DMS53 treated with DMSO at 0.1 percent for 48 hours (cell line): ENCODE measurements at regions not wholly inside any gene's neighbourhood (a gene's known extent, or its start where the extent isn't known, plus 50 kb on each side); places are given as distances from the start of the nearest gene placed in this dataset.

Source experiments
- DNase-seq: peaks from one replicate; lab custom pipeline; 2025; ENCODE audit not compliant: unreplicated experiment; lab: John Stamatoyannopoulos, UW

GRCh38 chr13:24075137-24075975 lies 85.2 kb upstream of the SPATA13 start:
- DNase-seq = peak; percentile 73

- DNase-seq = peak; percentile 82
These were observed 84.4 kb upstream of the SPATA13 start for GRCh38 chr13:24076109-24076508.

- DNase-seq = peak; percentile 25
These were observed 83.9 kb upstream of the SPATA13 start for GRCh38 chr13:24076636-24077035.

GRCh38 chr13:24080134-24080533 lies 80.4 kb upstream of the SPATA13 start:
- no peak for DNase-seq

- DNase-seq = no peak
These were observed 79.1 kb upstream of the SPATA13 start for GRCh38 chr13:24081387-24081786.

GRCh38 chr13:24083141-24083540 lies 77.4 kb upstream of the SPATA13 start:
- no peak for DNase-seq

- no peak for DNase-seq
These were observed 76.6 kb upstream of the SPATA13 start for GRCh38 chr13:24083722-24084421.

- peak; percentile 19 for DNase-seq
These were observed 74.9 kb upstream of the SPATA13 start for GRCh38 chr13:24085662-24086061.

GRCh38 chr13:24086642-24087041 lies 73.9 kb upstream of the SPATA13 start:
- DNase-seq = no peak

- DNase-seq = no peak
These were observed 72.8 kb upstream of the SPATA13 start for GRCh38 chr13:24087605-24088225.

GRCh38 chr13:24090049-24090448 lies 70.5 kb upstream of the SPATA13 start:
- DNase-seq = no peak

GRCh38 chr13:24091080-24091479 lies 69.4 kb upstream of the SPATA13 start:
- no peak for DNase-seq

GRCh38 chr13:24092108-24092507 lies 68.4 kb upstream of the SPATA13 start:
- no peak for DNase-seq

- no peak for DNase-seq
These were observed 67.5 kb upstream of the SPATA13 start for GRCh38 chr13:24093047-24093446.

GRCh38 chr13:24096659-24097058 lies 63.9 kb upstream of the SPATA13 start:
- DNase-seq = no peak

- no peak for DNase-seq
These were observed 63.5 kb upstream of the SPATA13 start for GRCh38 chr13:24097064-24097463.

GRCh38 chr13:24097667-24098066 lies 62.9 kb upstream of the SPATA13 start:
- DNase-seq = no peak

- DNase-seq = no peak
These were observed 61.0 kb upstream of the SPATA13 start for GRCh38 chr13:24099490-24099889.

- DNase-seq = no peak
These were observed 60.3 kb upstream of the SPATA13 start for GRCh38 chr13:24100188-24100587.

GRCh38 chr13:24103782-24104372 lies 56.6 kb upstream of the SPATA13 start:
- DNase-seq = no peak

- no peak for DNase-seq
These were observed 55.8 kb upstream of the SPATA13 start for GRCh38 chr13:24104723-24105122.

GRCh38 chr13:24106429-24106828 lies 54.1 kb upstream of the SPATA13 start:
- DNase-seq = no peak
